GM19328 (cell line): ENCODE measurements at regions not wholly inside any gene's neighbourhood (a gene's known extent, or its start where the extent isn't known, plus 50 kb on each side); places are given as distances from the start of the nearest gene placed in this dataset.

Source experiments
- ATAC-seq: cut with Tn5 transposase; IDR thresholded peaks from one replicate; pipeline ENCODE4 v1.9.1; 2021; ENCODE audit warnings: mild to moderate bottlenecking, moderate library complexity; ENCODE audit not compliant: unreplicated experiment

- no peak for ATAC-seq
Observed at GRCh38 chr12:3999904-4000303, 126.7 kb upstream of the PARP11 start.

- no peak for ATAC-seq
Observed at GRCh38 chr12:3998968-3999792, 126.0 kb upstream of the PARP11 start.

GRCh38 chr12:3998397-3998796 is 125.2 kb upstream of the PARP11 start:
- no peak for ATAC-seq

GRCh38 chr12:3996322-3996721 is 123.1 kb upstream of the PARP11 start:
- ATAC-seq = no peak

- no peak for ATAC-seq
Observed at GRCh38 chr12:3995306-3995705, 122.1 kb upstream of the PARP11 start.

- no peak for ATAC-seq
Observed at GRCh38 chr12:3994500-3994899, 121.3 kb upstream of the PARP11 start.

- no peak for ATAC-seq
Observed at GRCh38 chr12:3992945-3993344, 119.7 kb upstream of the PARP11 start.

- ATAC-seq = no peak
Observed at GRCh38 chr12:3991798-3992580, 118.8 kb upstream of the PARP11 start.

GRCh38 chr12:3990501-3991280 is 117.5 kb upstream of the PARP11 start:
- ATAC-seq = no peak

- no peak for ATAC-seq
Observed at GRCh38 chr12:3989218-3989550, 116.0 kb upstream of the PARP11 start.

- no peak for ATAC-seq
Observed at GRCh38 chr12:3988519-3989217, 115.5 kb upstream of the PARP11 start.

GRCh38 chr12:3987571-3987970 is 114.4 kb upstream of the PARP11 start:
- ATAC-seq = no peak

GRCh38 chr12:3980504-3981272 is 107.5 kb upstream of the PARP11 start:
- ATAC-seq = no peak

GRCh38 chr12:3977621-3978020 is 104.4 kb upstream of the PARP11 start:
- ATAC-seq = no peak

- no peak for ATAC-seq
Observed at GRCh38 chr12:3976351-3976938, 103.2 kb upstream of the PARP11 start.

- no peak for ATAC-seq
Observed at GRCh38 chr12:3975652-3976051, 102.5 kb upstream of the PARP11 start.

- no peak for ATAC-seq
Observed at GRCh38 chr12:3974883-3975282, 101.7 kb upstream of the PARP11 start.

- no peak for ATAC-seq
Observed at GRCh38 chr12:3973973-3974644, 100.9 kb upstream of the PARP11 start.

- no peak for ATAC-seq
Observed at GRCh38 chr12:3973269-3973884, 100.2 kb upstream of the PARP11 start.
